GM19463 (cell line): ENCODE measurements at regions not wholly inside any gene's neighbourhood (a gene's known extent, or its start where the extent isn't known, plus 50 kb on each side); places are given as distances from the start of the nearest gene placed in this dataset.
"Not testable (repeated sequence)": the region's sequence is repeated elsewhere in the genome, so short reads cannot be mapped to it uniquely, and the experiment has no call there.

Experiments
- ATAC-seq: cut with Tn5 transposase; IDR thresholded peaks from one replicate; pipeline ENCODE4 v1.9.1; 2021; ENCODE audit warnings: mild to moderate bottlenecking, moderate library complexity; ENCODE audit not compliant: unreplicated experiment

- not testable (repeated sequence) for ATAC-seq
These were observed 63.0 kb upstream of the ERV3-1 start for GRCh38 chr7:65069476-65069875.

- not testable (repeated sequence) for ATAC-seq
These were observed 56.1 kb upstream of the ERV3-1 start for GRCh38 chr7:65062566-65062965.

GRCh38 chr7:65059247-65059646 is 52.8 kb upstream of the ERV3-1 start:
- peak; percentile 61 for ATAC-seq
